K562 (cell line): ENCODE measurements at regions not wholly inside any gene's neighbourhood (a gene's known extent, or its start where the extent isn't known, plus 50 kb on each side); places are given as distances from the start of the nearest gene placed in this dataset.

Experiments used
- ELF4 ChIP-seq: fragments of 450-650 bp; formaldehyde crosslinking; IDR thresholded peaks from 2 replicates; pipeline ENCODE4 v1.4.0; 2022; ENCODE audit warnings: missing genetic modification characterization
- ETV6 ChIP-seq, 3 experiments: fragments of 150-350 bp in 1 of 3; sonication (generic) in 1 of 3; formaldehyde crosslinking in 1 of 3; IDR thresholded peaks; 2 replicates each; pipeline versions ENCODE4 v1.6.1 to v1.8.0; 2014 to 2022; ENCODE audit warnings: borderline replicate concordance in 2 of 3, low read depth in 2 of 3, antibody characterized with exemption in 1 of 3, low read length in 1 of 3, mild to moderate bottlenecking in 1 of 3, missing genetic modification reagents in 1 of 3
- GABPA ChIP-seq: fragments of 200-800 bp; sonication (Bioruptor generic); conservative IDR thresholded peaks from 2 replicates; pipeline ENCODE4 v1.6.1; 2016; ENCODE audit warnings: low read depth, missing genetic modification characterization, missing compliant biosample characterization
- NR3C1 ChIP-seq: sonication (generic); formaldehyde crosslinking; IDR thresholded peaks from 2 replicates; pipeline ENCODE4 v1.8.1; 2022; ENCODE audit warnings: missing genetic modification reagents
- POLR2AphosphoS5 ChIP-seq: IDR thresholded peaks from 2 replicates; pipeline ENCODE4 v1.6.1; 2011; ENCODE audit warnings: mild to moderate bottlenecking, low read depth, low read length, moderate library complexity; ENCODE audit not compliant: control insufficient read depth, insufficient read depth
- RFX5 ChIP-seq: IDR thresholded peaks from 2 replicates; pipeline ENCODE4 v1.6.1; 2011; ENCODE audit warnings: low read depth, mild to moderate bottlenecking, improper control_type of control experiment, low read length
- SIN3B ChIP-seq: fragments of 450-650 bp; IDR thresholded peaks from 2 replicates; pipeline ENCODE4 v1.6.1; 2017; ENCODE audit warnings: low read depth, mild to moderate bottlenecking, moderate library complexity
- TAF1 ChIP-seq: IDR thresholded peaks from 2 replicates; pipeline ENCODE4 v1.6.1; 2011; ENCODE audit warnings: mild to moderate bottlenecking, low read length, moderate library complexity; ENCODE audit not compliant: insufficient read depth, control insufficient read depth, severe bottlenecking; ENCODE audit errors: extremely low read depth
- ZBTB11 ChIP-seq, 3 experiments: fragments of 200-800 bp in 1 of 3; fragments of 250-450 bp in 1 of 3; fragments of 450-650 bp in 1 of 3; sonication (Bioruptor Pico) in 1 of 3; sonication (Bioruptor generic) in 1 of 3; formaldehyde crosslinking in 1 of 3; IDR thresholded peaks; 2 replicates each; pipeline versions ENCODE4 v1.6.1 to v1.8.0; 2016 to 2022; ENCODE audit warnings: mild to moderate bottlenecking in 2 of 3, missing genetic modification characterization in 2 of 3, missing compliant biosample characterization in 1 of 3, moderate library complexity in 1 of 3
- ZBTB33 ChIP-seq: sonication (generic); formaldehyde crosslinking; IDR thresholded peaks from 2 replicates; pipeline ENCODE4 v1.8.1; 2023; ENCODE audit warnings: mild to moderate bottlenecking, missing genetic modification reagents
- ZNF24 ChIP-seq: fragments of 450-650 bp; IDR thresholded peaks from 2 replicates; pipeline ENCODE4 v1.6.1; 2016
- ZNF668 ChIP-seq: fragments of 250-450 bp; sonication (Bioruptor Pico); IDR thresholded peaks from 2 replicates; pipeline ENCODE4 v1.8.0; 2022; ENCODE audit warnings: mild to moderate bottlenecking, inconsistent platforms

- TF ChIP-seq ZBTB33 (CRISPR knock-in tag) = no peak
- TF ChIP-seq GABPA (tag) = no peak
- no peak for TF ChIP-seq SIN3B
- TF ChIP-seq RFX5 = no peak
- no peak for TF ChIP-seq ZNF668 (CRISPR knock-in tag)
- TF ChIP-seq ETV6 (IDR thresholded peaks at IDR 0.05; ENCODE audit: borderline replicate concordance in 1 of 2, low read depth in 2 of 2, low read length in 1 of 2) = no peak
- TF ChIP-seq ETV6 (CRISPR knock-in tag; IDR thresholded peaks at IDR 0.05; ENCODE audit: borderline replicate concordance) = no peak
- no peak for TF ChIP-seq ZNF24
- no peak for TF ChIP-seq TAF1
- TF ChIP-seq ELF4 (CRISPR knock-in tag) = no peak
- TF ChIP-seq ZBTB11 (CRISPR knock-in tag; IDR thresholded peaks at IDR 0.05) = no peak
- TF ChIP-seq NR3C1 (CRISPR knock-in tag) = no peak
- no peak for TF ChIP-seq POLR2AphosphoS5
Measured at GRCh38 chr14:27181333-27181732, 583.5 kb upstream of the NOVA1 start.
